ENCODE measurements at regions not wholly inside any gene's neighbourhood (a gene's known extent, or its start where the extent isn't known, plus 50 kb on each side); places are given as distances from the start of the nearest gene placed in this dataset.

- no peak for TF ChIP-seq USF1 (IDR thresholded peaks at IDR 0.05; ENCODE audit: borderline replicate concordance, low read depth)
- TF ChIP-seq TEAD4 (IDR thresholded peaks at IDR 0.05; ENCODE audit: borderline replicate concordance, insufficient read depth), result no peak
These were observed 177.2 kb downstream of the ACKR3 start for GRCh38 chr2:236746833-236747232.
